Neural cell (in vitro differentiated cells): ENCODE measurements at regions not wholly inside any gene's neighbourhood (a gene's known extent, or its start where the extent isn't known, plus 50 kb on each side); places are given as distances from the start of the nearest gene placed in this dataset.

Experiments
- H2AFZ ChIP-seq: fragments of 200-600, 300-800 bp; sonication (generic), shearing (Covaris generic); 2 replicates; pipeline ENCODE4 v1.6.0; 2014; ENCODE audit warnings: low read depth, mild to moderate bottlenecking, antibody characterized with exemption, low read length, moderate library complexity
- H3F3A ChIP-seq: fragments of 200-600 bp; shearing (Covaris generic); 2 replicates; pipeline ENCODE4 v1.6.1; 2016; ENCODE audit warnings: mild to moderate bottlenecking, moderate library complexity, mixed read lengths, antibody characterized with exemption, low read length; ENCODE audit not compliant: insufficient read depth, poor library complexity, severe bottlenecking
- H3K27ac ChIP-seq: fragments of 200-600, 300-800 bp; sonication (generic), shearing (Covaris generic); 2 replicates; pipeline ENCODE4 v1.5.1; 2014; ENCODE audit warnings: mild to moderate bottlenecking, low read length, moderate library complexity
- H3K27me3 ChIP-seq: fragments of 300-800, 200-600 bp; sonication (generic), shearing (Covaris generic); 2 replicates; pipeline ENCODE4 v1.6.0; 2014; ENCODE audit warnings: mild to moderate bottlenecking, low read depth, low read length, moderate library complexity; ENCODE audit not compliant: insufficient read depth
- H3K36me3 ChIP-seq: fragments of 300-800, 200-600 bp; sonication (generic), shearing (Covaris generic); 2 replicates; pipeline ENCODE4 v1.5.1; 2014; ENCODE audit warnings: mild to moderate bottlenecking, antibody characterized with exemption, low read length, moderate library complexity; ENCODE audit not compliant: insufficient read depth
- H3K4me2 ChIP-seq: fragments of 300-800, 200-600 bp; sonication (generic), shearing (Covaris generic); 2 replicates; pipeline ENCODE4 v1.6.0; 2014; ENCODE audit warnings: mild to moderate bottlenecking, low read length
- H3K4me3 ChIP-seq: fragments of 300-800, 200-600 bp; sonication (generic), shearing (Covaris generic); 2 replicates; pipeline ENCODE4 v1.5.1; 2014; ENCODE audit warnings: mild to moderate bottlenecking, low read length, moderate library complexity
- H3K79me2 ChIP-seq: fragments of 200-600 bp; shearing (Covaris generic); replicated peaks from 2 replicates; pipeline ENCODE4 v1.6.0; 2014; ENCODE audit warnings: mild to moderate bottlenecking, low read length, moderate library complexity; ENCODE audit not compliant: insufficient read depth
- H3K9ac ChIP-seq: fragments of 300-800, 200-600 bp; sonication (generic), shearing (Covaris generic); 2 replicates; pipeline ENCODE4 v1.6.1; 2016; ENCODE audit warnings: mild to moderate bottlenecking, low read length, mixed read lengths
- H3K9me2 ChIP-seq: fragments of 200-600 bp; shearing (Covaris generic); 2 replicates; pipeline ENCODE4 v1.6.1; 2016; ENCODE audit warnings: mild to moderate bottlenecking, low read length, mixed read lengths; ENCODE audit not compliant: insufficient read depth
- H3K9me3 ChIP-seq: fragments of 200-600, 300-800 bp; sonication (generic), shearing (Covaris generic); 2 replicates; pipeline ENCODE4 v1.6.1; 2016; ENCODE audit warnings: mild to moderate bottlenecking, mixed run types, low read length, moderate library complexity, mixed read lengths
- H4K20me1 ChIP-seq: fragments of 200-600 bp; shearing (Covaris generic); 2 replicates; pipeline ENCODE4 v1.6.1; 2016; ENCODE audit warnings: mild to moderate bottlenecking, mixed run types; ENCODE audit not compliant: insufficient read depth
- CTCF ChIP-seq: fragments of 450-650 bp; IDR thresholded peaks from 2 replicates; pipeline ENCODE4 v1.5.1; 2014; ENCODE audit warnings: antibody characterized with exemption, mild to moderate bottlenecking, moderate library complexity; ENCODE audit not compliant: poor library complexity, severe bottlenecking
- EP300 ChIP-seq: fragments of 450-650 bp; conservative IDR thresholded peaks from 2 replicates; pipeline ENCODE4 v1.6.1; 2014; ENCODE audit warnings: antibody characterized with exemption, mild to moderate bottlenecking, moderate library complexity; ENCODE audit not compliant: poor library complexity, severe bottlenecking
- EZH2 ChIP-seq: fragments of 200-600, 300-800 bp; shearing (Covaris generic), sonication (generic); IDR thresholded peaks from 2 replicates; pipeline ENCODE4 v1.6.1; 2014; ENCODE audit warnings: antibody characterized with exemption, low read length, borderline replicate concordance, mild to moderate bottlenecking; ENCODE audit not compliant: insufficient read depth, poor library complexity, severe bottlenecking
- MXI1 ChIP-seq: fragments of 450-650 bp; conservative IDR thresholded peaks from 2 replicates; pipeline ENCODE4 v1.6.1; 2014; ENCODE audit warnings: antibody characterized with exemption, mild to moderate bottlenecking; ENCODE audit not compliant: poor library complexity, severe bottlenecking
- POLR2AphosphoS5 ChIP-seq: IDR thresholded peaks from 2 replicates; pipeline ENCODE4 v1.6.1; 2012
- REST ChIP-seq: IDR thresholded peaks from 2 replicates; pipeline ENCODE4 v1.6.1; 2012; ENCODE audit warnings: borderline replicate concordance

- no peak overlapping the region for H3K9ac ChIP-seq
- H3K4me2 ChIP-seq = no peak overlapping the region
- H4K20me1 ChIP-seq = no peaks in the 10 kb centered on the region
- no peak for TF ChIP-seq CTCF
- no peak for TF ChIP-seq EP300
- no peak for TF ChIP-seq MXI1
- TF ChIP-seq EZH2 = no peak
- no peak overlapping the region for H3K27ac ChIP-seq
- H3K27me3 ChIP-seq = no peaks in the 10 kb centered on the region
- H3K9me3 ChIP-seq = no peaks in the 10 kb centered on the region
- no peaks in the 10 kb centered on the region for H3K79me2 ChIP-seq
- H3K4me3 ChIP-seq = no peak overlapping the region
- no peaks in the 10 kb centered on the region for H3K9me2 ChIP-seq
- no peaks in the 10 kb centered on the region for H3F3A ChIP-seq
- no peak overlapping the region for H2AFZ ChIP-seq
- no peaks in the 10 kb centered on the region for H3K36me3 ChIP-seq
Measured at GRCh38 chr2:12102679-12103078, 356.2 kb downstream of the LPIN1 start.

GRCh38 chr2:12105180-12105579, 358.7 kb downstream of the LPIN1 start:
- Histone ChIP-seq H3K4me3 (no peak overlapping the region), H3K9me2 (no peaks in the 10 kb centered on the region), H4K20me1 (no peaks in the 10 kb centered on the region), H3K9ac (no peak overlapping the region), H3K27me3 (no peaks in the 10 kb centered on the region), H3K27ac (no peak overlapping the region), H3F3A (no peaks in the 10 kb centered on the region), H3K79me2 (no peaks in the 10 kb centered on the region), H3K9me3 (no peaks in the 10 kb centered on the region), H3K36me3 (no peaks in the 10 kb centered on the region), H3K4me2 (no peak overlapping the region), H2AFZ (no peak overlapping the region)
- TF ChIP-seq CTCF (no peak), POLR2AphosphoS5 (no peak), REST (no peak)
